Vagina (tissue), 2 donors: ENCODE measurements at regions not wholly inside any gene's neighbourhood (a gene's known extent, or its start where the extent isn't known, plus 50 kb on each side); places are given as distances from the start of the nearest gene placed in this dataset.

Experiments used
- DNase-seq, 2 donors: peaks; one replicate each; pipeline ENCODE4 v3.0.0-alpha.2; 2017; ENCODE audit errors: extremely low spot score in 2 of 2
- H3K27ac ChIP-seq: fragments of 200-600 bp; sonication (generic); one replicate; pipeline ENCODE4 v1.5.1; 2019
- H3K27me3 ChIP-seq: fragments of 200-600 bp; sonication (generic); one replicate; pipeline ENCODE4 v1.5.1; 2019
- H3K36me3 ChIP-seq, 2 donors: fragments of 200-600 bp; sonication (generic); one replicate each; pipeline ENCODE4 v1.5.1; 2017 to 2019
- H3K4me1 ChIP-seq: fragments of 200-600 bp; sonication (generic); one replicate; pipeline ENCODE4 v1.5.1; 2019
- H3K4me3 ChIP-seq, 2 donors: fragments of 200-600 bp; sonication (generic); 1 replicate in 1 of 2; 2 replicates in 1 of 2; pipeline ENCODE4 v1.5.1; 2016 to 2019
- H3K9me3 ChIP-seq: fragments of 200-600 bp; sonication (generic); one replicate; pipeline ENCODE4 v1.5.1; 2019
- POLR2A ChIP-seq, 2 donors: fragments of 450-650 bp; IDR thresholded peaks; one replicate each; pipeline ENCODE4 v1.6.1; 2017; ENCODE audit warnings: antibody characterized with exemption in 2 of 2, mild to moderate bottlenecking in 2 of 2, moderate library complexity in 2 of 2
- POLR2AphosphoS5 ChIP-seq, 2 donors: sonication (generic); formaldehyde crosslinking; IDR thresholded peaks; one replicate each; pipeline ENCODE4 v1.9.0; 2017; ENCODE audit warnings: antibody characterized with exemption in 2 of 2, mild to moderate bottlenecking in 2 of 2, low read depth in 1 of 2; ENCODE audit not compliant: insufficient read depth in 1 of 2
- intact Hi-C: fragments of 100-400 bp; cut with DNase I; formaldehyde crosslinking; loops from one replicate; pipeline ENCODE4 v1.15.1; 2023
- TF ChIP-seq, protein P1 (sequence below), 3 experiments: fragments of 450-650 bp in 2 of 3; fragments of 200-600 bp in 1 of 3; sonication (generic) in 1 of 3; IDR thresholded peaks; one replicate each; pipeline ENCODE4 v1.5.1; 2017 to 2019; ENCODE audit warnings: antibody characterized with exemption in 3 of 3, mild to moderate bottlenecking in 2 of 3, moderate library complexity in 2 of 3

DNA sequence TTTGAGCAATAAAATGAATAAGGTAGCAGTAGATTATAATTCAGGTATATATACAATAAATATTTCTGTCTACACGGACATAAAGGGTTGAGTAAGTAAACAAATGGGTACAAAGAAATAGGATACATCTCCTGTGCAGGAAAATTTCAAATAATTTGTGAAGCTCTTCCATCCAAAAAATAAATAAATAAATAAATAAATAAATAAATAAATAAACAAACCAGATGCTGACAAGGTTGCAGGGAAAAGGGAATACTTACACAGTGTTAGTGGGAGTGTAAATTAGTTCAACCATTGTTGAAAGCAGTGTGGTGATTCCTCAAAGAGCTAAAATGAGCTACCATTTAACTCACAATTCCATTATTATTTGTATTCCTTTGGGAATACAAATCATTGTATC, 227.3 kb upstream of the CDH18 start:
- H3K27ac ChIP-seq = no peak overlapping the region
- H3K36me3 ChIP-seq = no peaks in the 10 kb centered on the region
- H3K9me3 ChIP-seq = no peaks in the 10 kb centered on the region
- no peak for DNase-seq
- TF ChIP-seq POLR2AphosphoS5 (IDR thresholded peaks at IDR 0.05; ENCODE audit: insufficient read depth in 1 of 2, low read depth in 1 of 2) (no peak), POLR2A (IDR thresholded peaks at IDR 0.05) (no peak)
- TF ChIP-seq, protein P1, sequence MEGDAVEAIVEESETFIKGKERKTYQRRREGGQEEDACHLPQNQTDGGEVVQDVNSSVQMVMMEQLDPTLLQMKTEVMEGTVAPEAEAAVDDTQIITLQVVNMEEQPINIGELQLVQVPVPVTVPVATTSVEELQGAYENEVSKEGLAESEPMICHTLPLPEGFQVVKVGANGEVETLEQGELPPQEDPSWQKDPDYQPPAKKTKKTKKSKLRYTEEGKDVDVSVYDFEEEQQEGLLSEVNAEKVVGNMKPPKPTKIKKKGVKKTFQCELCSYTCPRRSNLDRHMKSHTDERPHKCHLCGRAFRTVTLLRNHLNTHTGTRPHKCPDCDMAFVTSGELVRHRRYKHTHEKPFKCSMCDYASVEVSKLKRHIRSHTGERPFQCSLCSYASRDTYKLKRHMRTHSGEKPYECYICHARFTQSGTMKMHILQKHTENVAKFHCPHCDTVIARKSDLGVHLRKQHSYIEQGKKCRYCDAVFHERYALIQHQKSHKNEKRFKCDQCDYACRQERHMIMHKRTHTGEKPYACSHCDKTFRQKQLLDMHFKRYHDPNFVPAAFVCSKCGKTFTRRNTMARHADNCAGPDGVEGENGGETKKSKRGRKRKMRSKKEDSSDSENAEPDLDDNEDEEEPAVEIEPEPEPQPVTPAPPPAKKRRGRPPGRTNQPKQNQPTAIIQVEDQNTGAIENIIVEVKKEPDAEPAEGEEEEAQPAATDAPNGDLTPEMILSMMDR (IDR thresholded peaks at IDR 0.05) = no peak
- H3K4me1 ChIP-seq = no peaks in the 10 kb centered on the region
- no peaks in the 10 kb centered on the region for H3K27me3 ChIP-seq
- H3K4me3 ChIP-seq = no peak overlapping the region
- intact Hi-C loops = no loop called here

DNA sequence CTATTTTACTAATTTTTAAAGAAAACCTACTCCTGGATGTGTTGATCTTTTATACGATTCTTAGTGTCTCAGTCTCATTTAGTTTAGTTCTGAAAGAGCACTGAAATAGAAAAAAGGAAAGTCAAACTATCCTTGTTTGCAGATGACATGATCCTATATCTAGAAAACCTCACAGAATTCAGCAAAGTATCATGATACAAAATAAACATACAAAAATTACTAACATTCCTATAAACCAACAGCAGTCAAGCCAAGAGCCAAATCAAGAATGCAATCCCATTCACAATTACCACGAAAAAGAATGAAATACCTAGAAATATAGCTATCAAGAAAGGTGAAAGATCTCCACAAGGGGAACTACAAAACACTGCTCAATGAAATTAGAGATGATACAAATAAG, 225.8 kb upstream of the CDH18 start:
- no peaks in the 10 kb centered on the region for H3K9me3 ChIP-seq

DNA sequence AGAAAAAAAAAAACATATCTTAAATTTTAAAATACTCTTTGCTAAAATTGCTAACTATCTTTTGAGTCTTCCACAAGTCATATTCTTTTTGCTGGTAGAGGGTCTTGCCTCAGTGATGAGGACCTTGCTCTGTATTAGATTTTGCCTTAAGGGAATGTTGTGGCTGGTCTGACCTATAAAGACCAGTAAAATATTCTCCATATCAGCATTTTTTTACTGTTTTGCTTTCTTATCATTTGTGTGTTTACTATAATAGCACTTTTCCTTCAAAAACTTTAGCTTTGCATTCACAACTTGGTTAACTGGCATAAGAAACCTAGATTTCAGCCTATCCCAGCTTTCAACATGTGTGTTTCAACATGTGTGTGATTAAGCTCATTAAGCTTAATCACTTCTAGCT, 224.7 kb upstream of the CDH18 start:
- DNase-seq = no peak
- Histone ChIP-seq H3K4me3 (no peak overlapping the region), H3K27me3 (no peaks in the 10 kb centered on the region), H3K36me3 (no peaks in the 10 kb centered on the region), H3K9me3 (no peaks in the 10 kb centered on the region), H3K27ac (no peak overlapping the region), H3K4me1 (no peaks in the 10 kb centered on the region)
- intact Hi-C loops = no loop called here
- TF ChIP-seq, protein P1 (IDR thresholded peaks at IDR 0.05) = no peak

More for the DNA sequence above, 225.8 kb upstream of the CDH18 start:
- Histone ChIP-seq H3K27me3 (no peaks in the 10 kb centered on the region), H3K4me1 (no peaks in the 10 kb centered on the region), H3K4me3 (no peak overlapping the region), H3K27ac (no peak overlapping the region), H3K36me3 (no peaks in the 10 kb centered on the region)
- intact Hi-C loops = no loop called here
- DNase-seq = no peak
- TF ChIP-seq POLR2A (IDR thresholded peaks at IDR 0.05) (no peak), POLR2AphosphoS5 (IDR thresholded peaks at IDR 0.05; ENCODE audit: insufficient read depth in 1 of 2, low read depth in 1 of 2) (no peak)
- TF ChIP-seq, protein P1 (IDR thresholded peaks at IDR 0.05) = no peak

DNA sequence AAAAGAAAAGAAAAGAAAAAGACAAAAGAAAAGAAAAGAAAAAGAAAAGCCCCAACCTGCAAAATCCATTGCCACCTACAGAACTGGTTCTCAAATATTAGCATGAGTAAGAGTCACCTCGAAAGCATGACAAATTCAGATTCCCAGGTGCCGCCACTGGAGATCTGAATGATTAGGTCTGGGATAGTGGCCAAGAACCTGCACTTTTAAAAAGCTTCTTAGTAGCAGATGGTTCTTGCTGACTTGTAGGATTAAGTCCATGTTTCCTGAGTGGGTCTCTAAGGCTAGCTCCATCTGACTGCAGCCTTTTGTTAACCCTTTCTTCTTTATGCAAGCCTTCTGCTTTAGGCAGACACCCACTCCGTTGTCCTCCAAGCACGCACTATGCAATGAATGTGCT, 178.5 kb upstream of the CDH18 start:
- Histone ChIP-seq H3K36me3 (no peaks in the 10 kb centered on the region), H3K27ac (no peak overlapping the region), H3K4me3 (no peak overlapping the region), H3K9me3 (no peaks in the 10 kb centered on the region), H3K27me3 (no peaks in the 10 kb centered on the region), H3K4me1 (no peaks in the 10 kb centered on the region)
- no peak for TF ChIP-seq POLR2A (IDR thresholded peaks at IDR 0.05)
- no peak for TF ChIP-seq POLR2AphosphoS5 (IDR thresholded peaks at IDR 0.05; ENCODE audit: insufficient read depth in 1 of 2, low read depth in 1 of 2)
- TF ChIP-seq, protein P1 (IDR thresholded peaks at IDR 0.05) = no peak
- DNase-seq = no peak
- intact Hi-C loops = no loop called here

DNA sequence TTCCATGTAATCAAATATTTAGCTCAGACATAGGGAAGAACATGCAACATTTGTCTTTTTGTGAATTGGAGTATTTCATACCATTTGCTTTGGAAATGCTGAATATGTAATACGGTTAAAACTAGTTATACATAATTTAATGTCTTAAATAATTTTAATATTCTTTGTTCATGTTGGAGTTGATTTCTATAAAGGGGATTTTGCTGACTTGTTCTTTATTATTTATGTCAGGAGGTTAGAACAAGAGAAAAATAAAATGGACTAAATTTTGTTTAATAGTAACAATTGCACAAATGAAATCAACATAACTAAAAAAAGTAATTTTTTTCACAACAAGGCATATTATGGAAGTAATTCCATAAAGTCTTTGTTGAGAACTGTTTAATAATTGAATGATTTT, 170.0 kb upstream of the CDH18 start:
- Histone ChIP-seq H3K27me3 (no peaks in the 10 kb centered on the region), H3K4me3 (no peak overlapping the region), H3K9me3 (no peaks in the 10 kb centered on the region), H3K4me1 (no peaks in the 10 kb centered on the region), H3K27ac (no peak overlapping the region), H3K36me3 (no peaks in the 10 kb centered on the region)
- intact Hi-C loops = no loop called here
- TF ChIP-seq POLR2A (IDR thresholded peaks at IDR 0.05) (no peak), POLR2AphosphoS5 (IDR thresholded peaks at IDR 0.05; ENCODE audit: insufficient read depth in 1 of 2, low read depth in 1 of 2) (no peak)
- TF ChIP-seq, protein P1 (IDR thresholded peaks at IDR 0.05) = no peak
- no peak for DNase-seq
